SU-DHL-6 (cell line): ENCODE measurements at regions not wholly inside any gene's neighbourhood (a gene's known extent, or its start where the extent isn't known, plus 50 kb on each side); places are given as distances from the start of the nearest gene placed in this dataset.

Experiments
- H2AFZ ChIP-seq: fragments of 200-600 bp; sonication (generic); 2 replicates; pipeline ENCODE4 v1.6.1; 2014; ENCODE audit warnings: low read depth, mild to moderate bottlenecking, moderate library complexity, mixed read lengths, antibody characterized with exemption, low read length; ENCODE audit not compliant: severe bottlenecking
- H3F3A ChIP-seq: fragments of 200-600 bp; shearing (Covaris generic); 2 replicates; pipeline ENCODE4 v1.6.0; 2016; ENCODE audit warnings: antibody characterized with exemption, mild to moderate bottlenecking; ENCODE audit not compliant: insufficient read depth
- H3K27ac ChIP-seq: fragments of 200-600 bp; sonication (generic); 2 replicates; pipeline ENCODE4 v1.5.1; 2016; ENCODE audit warnings: low read depth, mild to moderate bottlenecking, low read length, moderate library complexity, mixed read lengths
- H3K27me3 ChIP-seq: fragments of 200-600 bp; sonication (generic), shearing (Covaris generic); 2 replicates; pipeline ENCODE4 v1.6.0; 2014; ENCODE audit warnings: mild to moderate bottlenecking, low read length
- H3K36me3 ChIP-seq: fragments of 200-600 bp; sonication (generic); 2 replicates; pipeline ENCODE4 v1.6.1; 2014; ENCODE audit warnings: mild to moderate bottlenecking, low read length, mixed read lengths
- H3K4me2 ChIP-seq: fragments of 300-600, 200-600 bp; shearing (Covaris generic), sonication (generic); 2 replicates; pipeline ENCODE4 v1.6.0; 2014; ENCODE audit warnings: low read length, low read depth, mild to moderate bottlenecking; ENCODE audit not compliant: poor library complexity, severe bottlenecking
- H3K4me3 ChIP-seq: fragments of 200-600 bp; sonication (generic); 2 replicates; pipeline ENCODE4 v1.5.1; 2014; ENCODE audit warnings: antibody characterized with exemption, low read length, mild to moderate bottlenecking, mixed read lengths; ENCODE audit not compliant: insufficient read depth, poor library complexity, severe bottlenecking
- H3K79me2 ChIP-seq: fragments of 200-600 bp; sonication (generic); 2 replicates; pipeline ENCODE4 v1.6.1; 2014; ENCODE audit warnings: mild to moderate bottlenecking, low read length, moderate library complexity; ENCODE audit not compliant: insufficient read depth
- H3K9ac ChIP-seq: fragments of 200-600 bp; sonication (generic); 2 replicates; pipeline ENCODE4 v1.7.0; 2014; ENCODE audit warnings: mild to moderate bottlenecking, low read length
- H3K9me2 ChIP-seq: fragments of 200-600 bp; sonication (generic); replicated peaks from 2 replicates; pipeline ENCODE4 v1.6.1; 2014; ENCODE audit warnings: low read length; ENCODE audit not compliant: insufficient read depth
- H3K9me3 ChIP-seq: fragments of 200-600 bp; sonication (generic); 2 replicates; pipeline ENCODE4 v1.6.1; 2014; ENCODE audit warnings: low read length, mixed read lengths; ENCODE audit not compliant: insufficient read depth
- H4K20me1 ChIP-seq: fragments of 200-600 bp; sonication (generic); 2 replicates; pipeline ENCODE4 v1.6.1; 2014; ENCODE audit warnings: low read depth, mild to moderate bottlenecking, antibody characterized with exemption, low read length, moderate library complexity, mixed read lengths
- CTCF ChIP-seq: fragments of 200-600 bp; sonication (generic); IDR thresholded peaks from one replicate; pipeline ENCODE4 v1.5.1; 2017; ENCODE audit warnings: antibody characterized with exemption, mild to moderate bottlenecking, low read length, moderate library complexity; ENCODE audit not compliant: insufficient read depth, poor library complexity, severe bottlenecking
- EZH2phosphoT487 ChIP-seq: fragments of 200-600 bp; sonication (generic), shearing (Covaris generic); conservative IDR thresholded peaks from 2 replicates; pipeline ENCODE4 v1.6.1; 2018; ENCODE audit warnings: mild to moderate bottlenecking, antibody characterized with exemption, low read length, moderate library complexity, mixed read lengths

GRCh38 chr3:68129065-68129464 is 474.7 kb upstream of the SUCLG2 start:
- no peaks in the 10 kb centered on the region for H3F3A ChIP-seq
- H3K9ac ChIP-seq = no peak overlapping the region
- H3K4me2 ChIP-seq = no peak overlapping the region
- no peaks in the 10 kb centered on the region for H3K79me2 ChIP-seq
- no peaks in the 10 kb centered on the region for H3K9me3 ChIP-seq
- no peaks in the 10 kb centered on the region for H3K36me3 ChIP-seq
- H2AFZ ChIP-seq = no peak overlapping the region
- no peaks in the 10 kb centered on the region for H4K20me1 ChIP-seq
- no peak overlapping the region for H3K27ac ChIP-seq
- TF ChIP-seq CTCF (no peak), EZH2phosphoT487 (no peak)
- no peaks in the 10 kb centered on the region for H3K9me2 ChIP-seq
- H3K27me3 ChIP-seq = no peaks in the 10 kb centered on the region
- H3K4me3 ChIP-seq = no peak overlapping the region

GRCh38 chr3:68123231-68123630 is 468.8 kb upstream of the SUCLG2 start:
- Histone ChIP-seq H2AFZ (no peak overlapping the region), H3K27ac (no peak overlapping the region), H3K9me2 (no peaks in the 10 kb centered on the region), H3K4me2 (no peak overlapping the region), H4K20me1 (no peaks in the 10 kb centered on the region), H3K36me3 (no peaks in the 10 kb centered on the region), H3K9me3 (no peaks in the 10 kb centered on the region), H3K27me3 (no peaks in the 10 kb centered on the region), H3F3A (no peaks in the 10 kb centered on the region), H3K4me3 (no peak overlapping the region), H3K79me2 (no peaks in the 10 kb centered on the region), H3K9ac (no peak overlapping the region)
- TF ChIP-seq EZH2phosphoT487 (no peak), CTCF (no peak)

GRCh38 chr3:68121287-68121686 is 466.9 kb upstream of the SUCLG2 start:
- Histone ChIP-seq H3K79me2 (no peaks in the 10 kb centered on the region), H3K36me3 (no peaks in the 10 kb centered on the region), H3K9me3 (no peaks in the 10 kb centered on the region), H3K4me3 (no peak overlapping the region), H3K9me2 (no peaks in the 10 kb centered on the region), H2AFZ (no peak overlapping the region), H4K20me1 (no peaks in the 10 kb centered on the region), H3K27ac (no peak overlapping the region), H3K9ac (no peak overlapping the region), H3F3A (no peaks in the 10 kb centered on the region), H3K4me2 (no peak overlapping the region), H3K27me3 (no peaks in the 10 kb centered on the region)
- TF ChIP-seq EZH2phosphoT487 (no peak), CTCF (no peak)

- H3K27ac ChIP-seq = no peak overlapping the region
- no peaks in the 10 kb centered on the region for H4K20me1 ChIP-seq
- no peaks in the 10 kb centered on the region for H3K9me3 ChIP-seq
- no peaks in the 10 kb centered on the region for H3F3A ChIP-seq
- no peak overlapping the region for H3K4me2 ChIP-seq
- no peaks in the 10 kb centered on the region for H3K79me2 ChIP-seq
- H2AFZ ChIP-seq = no peak overlapping the region
- H3K36me3 ChIP-seq = no peaks in the 10 kb centered on the region
- H3K9ac ChIP-seq = no peak overlapping the region
- no peaks in the 10 kb centered on the region for H3K27me3 ChIP-seq
- TF ChIP-seq CTCF = no peak
- no peak for TF ChIP-seq EZH2phosphoT487
- no peaks in the 10 kb centered on the region for H3K9me2 ChIP-seq
- no peak overlapping the region for H3K4me3 ChIP-seq
These were observed 462.2 kb upstream of the SUCLG2 start for GRCh38 chr3:68116580-68116979.
